ENCODE measurements at regions not wholly inside any gene's neighbourhood (a gene's known extent, or its start where the extent isn't known, plus 50 kb on each side); places are given as distances from the start of the nearest gene placed in this dataset.

- no peak for DNase-seq
These were observed 189.2 kb downstream of the PCSK1 start for GRCh38 chr5:96243862-96244261.

GRCh38 chr5:96243203-96243602, 189.8 kb downstream of the PCSK1 start:
- DNase-seq, result no peak

- DNase-seq, result no peak
These were observed 190.5 kb downstream of the PCSK1 start for GRCh38 chr5:96242571-96242970.

- DNase-seq, result no peak
These were observed 196.2 kb downstream of the PCSK1 start for GRCh38 chr5:96236831-96237230.

- no peak for DNase-seq
These were observed 197.0 kb downstream of the PCSK1 start for GRCh38 chr5:96236051-96236450.

GRCh38 chr5:96235008-96235910, 197.8 kb downstream of the PCSK1 start:
- DNase-seq, result no peak

GRCh38 chr5:96232602-96233001, 200.4 kb downstream of the PCSK1 start:
- DNase-seq, result no peak

- DNase-seq, result no peak
These were observed 203.9 kb downstream of the PCSK1 start for GRCh38 chr5:96229188-96229587.

- DNase-seq, result no peak
These were observed 204.6 kb downstream of the PCSK1 start for GRCh38 chr5:96228408-96228807.

- no peak for DNase-seq
These were observed 205.1 kb downstream of the PCSK1 start for GRCh38 chr5:96227957-96228356.

- no peak for DNase-seq
These were observed 206.0 kb downstream of the PCSK1 start for GRCh38 chr5:96226941-96227552.

- DNase-seq, result no peak
These were observed 210.9 kb downstream of the PCSK1 start for GRCh38 chr5:96222129-96222528.

- no peak for DNase-seq
These were observed 212.2 kb downstream of the PCSK1 start for GRCh38 chr5:96220610-96221390.

GRCh38 chr5:96219580-96220281, 213.3 kb downstream of the PCSK1 start:
- peak in 2 of 3 donors; percentile 10 to 31 for DNase-seq

GRCh38 chr5:96218653-96219052, 214.4 kb downstream of the PCSK1 start:
- no peak for DNase-seq

- DNase-seq, result no peak
These were observed 218.4 kb downstream of the PCSK1 start for GRCh38 chr5:96214442-96215197.

- peak in 2 of 3 donors; percentile 30 to 45 for DNase-seq
These were observed 223.2 kb downstream of the PCSK1 start for GRCh38 chr5:96209829-96210228.

GRCh38 chr5:96207420-96207819, 225.6 kb downstream of the PCSK1 start:
- DNase-seq, result no peak

- DNase-seq, result no peak
These were observed 229.3 kb downstream of the PCSK1 start for GRCh38 chr5:96203761-96204160.

GRCh38 chr5:96201503-96201902, 231.5 kb downstream of the PCSK1 start:
- no peak for DNase-seq

- peak; percentile 35 to 71 (median 61) for DNase-seq
These were observed 232.4 kb downstream of the PCSK1 start for GRCh38 chr5:96200641-96201040.

GRCh38 chr5:96199713-96200183, 233.3 kb downstream of the PCSK1 start:
- DNase-seq, result no peak

Measured in suppressor macrophage treated with lipopolysaccharide for 1 hour (primary cell).